ENCODE measurements at regions not wholly inside any gene's neighbourhood (a gene's known extent, or its start where the extent isn't known, plus 50 kb on each side); places are given as distances from the start of the nearest gene placed in this dataset.

- H3K9me3 ChIP-seq: no peaks in the 10 kb centered on the region
- 82 to 98% methylated on average over 13 to 14 of the region's 18 CpGs for WGBS, 2 donors
- H3K27ac ChIP-seq: no peak overlapping the region
- no peak for DNase-seq
- no peak overlapping the region for H3K4me3 ChIP-seq (replicated peaks in 1 of 3)
- intact Hi-C loops (cut with DNase I): no loop called here
- TF ChIP-seq CTCF (IDR thresholded peaks at IDR 0.05) (no peak), POLR2A (IDR thresholded peaks at IDR 0.05) (no peak)
- H3K27me3 ChIP-seq: no peaks in the 10 kb centered on the region
- H3K36me3 ChIP-seq: no peaks in the 10 kb centered on the region
- no peaks in the 10 kb centered on the region for H3K4me1 ChIP-seq
These were observed 51.2 kb upstream of the FRMD1 start for GRCh38 chr6:168130168-168130696.

DNA sequence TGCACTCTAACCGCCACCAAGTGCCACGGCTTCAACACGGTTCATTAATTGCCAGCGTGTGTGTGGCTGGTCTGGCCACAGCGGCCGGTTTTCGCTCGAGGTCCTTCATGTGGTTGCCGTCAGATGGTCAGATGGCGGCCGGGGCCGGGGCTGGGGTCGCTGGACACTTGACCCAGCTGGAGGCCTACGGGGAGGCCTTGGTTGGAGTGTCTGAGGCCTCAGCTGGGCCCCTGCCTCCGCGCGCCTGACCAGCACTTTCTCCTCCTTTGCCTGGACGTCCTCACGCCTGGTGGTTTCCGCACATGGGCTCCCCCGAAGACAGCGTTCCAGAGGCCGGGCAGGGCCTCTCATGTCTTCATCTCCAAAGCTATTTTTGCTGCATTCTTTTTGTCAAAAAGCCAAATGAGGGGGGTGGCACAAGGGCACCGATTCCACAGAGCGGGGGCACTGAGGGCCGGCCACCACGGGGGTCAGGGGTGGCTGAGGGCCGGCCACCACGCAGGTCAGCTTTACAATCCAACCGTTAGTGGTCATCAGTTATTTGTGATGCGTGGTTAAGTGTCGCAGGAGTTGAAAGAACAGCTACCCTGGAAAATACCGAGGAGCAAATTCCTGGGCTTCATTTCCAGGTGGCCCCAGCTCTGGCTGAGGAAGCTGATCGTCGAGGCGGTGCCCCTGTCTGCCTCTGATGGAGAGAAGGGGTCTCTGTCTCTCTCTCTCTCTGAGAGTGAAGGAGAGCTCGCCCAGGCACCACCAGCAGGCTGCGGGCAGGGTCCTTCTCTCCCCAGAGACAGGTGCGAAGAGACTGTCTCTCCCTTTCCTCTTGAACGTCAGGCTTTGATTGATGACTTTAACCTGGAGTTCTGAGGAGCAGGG lies 50.5 kb upstream of the FRMD1 start:
- H3K27me3 ChIP-seq: no peaks in the 10 kb centered on the region
- H3K4me3 ChIP-seq (replicated peaks in 1 of 3): no peak overlapping the region
- no peaks in the 10 kb centered on the region for H3K36me3 ChIP-seq
- H3K27ac ChIP-seq: no peak overlapping the region
- H3K9me3 ChIP-seq: no peaks in the 10 kb centered on the region
- no peak for DNase-seq
- TF ChIP-seq CTCF (IDR thresholded peaks at IDR 0.05) (no peak), POLR2A (IDR thresholded peaks at IDR 0.05) (no peak)
- intact Hi-C loops (cut with DNase I): no loop called here
- 84 to 87% methylated on average over 34 to 40 of the region's 40 CpGs for WGBS, 2 donors
- H3K4me1 ChIP-seq: no peaks in the 10 kb centered on the region

- intact Hi-C loops (cut with DNase I): no loop called here
- H3K27ac ChIP-seq: no peak overlapping the region
- no peaks in the 10 kb centered on the region for H3K27me3 ChIP-seq
- DNase-seq: no peak
- WGBS, 2 donors: 86 to 97% methylated on average over 23 to 27 of the region's 27 CpGs
- H3K4me1 ChIP-seq: no peaks in the 10 kb centered on the region
- H3K4me3 ChIP-seq (replicated peaks in 1 of 3): no peak overlapping the region
- H3K9me3 ChIP-seq: no peaks in the 10 kb centered on the region
- no peaks in the 10 kb centered on the region for H3K36me3 ChIP-seq
- no peak for TF ChIP-seq POLR2A (IDR thresholded peaks at IDR 0.05)
- TF ChIP-seq CTCF (IDR thresholded peaks at IDR 0.05): no peak
These were observed 49.7 kb upstream of the FRMD1 start for GRCh38 chr6:168128631-168129291.
